Fibroblast of skin of left biceps (primary cell): ENCODE measurements at regions not wholly inside any gene's neighbourhood (a gene's known extent, or its start where the extent isn't known, plus 50 kb on each side); places are given as distances from the start of the nearest gene placed in this dataset.

Experiments
- DNase-seq, 2 experiments: peaks; one replicate each; pipeline ENCODE4 v3.0.0-alpha.2; 2013; ENCODE audit warnings: low read depth in 2 of 2

- DNase-seq: peak in 1 of 2 experiments; percentile 18
Measured at GRCh38 chr4:123026015-123026414, 103.6 kb upstream of the NUDT6 start.

- no peak for DNase-seq
Measured at GRCh38 chr4:123031664-123032063, 109.3 kb upstream of the NUDT6 start.

- peak in 1 of 2 experiments; percentile 45 for DNase-seq
Measured at GRCh38 chr4:123034023-123034422, 111.6 kb upstream of the NUDT6 start.

DNA sequence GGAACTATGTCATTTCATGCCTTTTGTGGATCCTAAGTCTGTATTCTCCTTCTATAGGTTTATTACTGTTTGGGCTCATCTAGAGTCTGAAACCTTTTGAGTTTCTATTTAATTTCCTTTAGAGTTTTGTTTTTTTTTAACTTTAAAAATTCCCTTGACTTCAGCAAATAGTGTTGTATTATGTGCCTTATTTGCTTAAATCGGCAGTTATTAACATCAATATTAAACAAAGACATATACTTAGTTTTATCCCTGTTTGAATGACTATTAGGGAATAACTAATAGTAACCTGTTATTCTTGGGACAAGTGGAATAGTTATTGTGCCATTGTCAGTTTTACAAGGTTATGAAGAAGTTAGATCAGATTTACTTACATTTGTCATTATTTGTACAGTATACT is 112.8 kb upstream of the NUDT6 start:
- DNase-seq: no peak

GRCh38 chr4:123037804-123038203 is 115.4 kb upstream of the NUDT6 start:
- no peak for DNase-seq

- no peak for DNase-seq
Measured at GRCh38 chr4:123042095-123042494, 119.7 kb upstream of the NUDT6 start.

- DNase-seq: no peak
Measured at GRCh38 chr4:123043013-123043412, 120.6 kb upstream of the NUDT6 start.

- no peak for DNase-seq
Measured at GRCh38 chr4:123043793-123044425, 121.5 kb upstream of the NUDT6 start.

DNA sequence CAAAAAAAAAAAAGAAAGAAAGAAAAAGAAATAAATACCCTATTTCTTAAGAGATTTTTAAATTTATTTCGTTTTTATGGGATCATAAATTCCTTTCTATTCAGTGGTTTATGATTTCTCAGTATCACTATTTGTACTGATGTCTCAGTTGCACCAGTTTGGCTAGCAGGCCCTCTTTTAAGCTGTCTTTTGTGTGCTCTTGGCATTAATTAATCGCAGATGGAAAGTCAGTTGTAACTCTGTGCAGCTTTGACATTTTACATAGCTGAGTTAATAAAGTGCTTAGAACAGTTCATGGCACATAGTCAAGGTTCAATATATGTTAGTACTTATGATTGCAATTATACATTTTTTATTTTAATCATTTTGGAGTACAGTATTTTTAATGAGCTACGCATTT is 123.7 kb upstream of the NUDT6 start:
- no peak for DNase-seq

DNA sequence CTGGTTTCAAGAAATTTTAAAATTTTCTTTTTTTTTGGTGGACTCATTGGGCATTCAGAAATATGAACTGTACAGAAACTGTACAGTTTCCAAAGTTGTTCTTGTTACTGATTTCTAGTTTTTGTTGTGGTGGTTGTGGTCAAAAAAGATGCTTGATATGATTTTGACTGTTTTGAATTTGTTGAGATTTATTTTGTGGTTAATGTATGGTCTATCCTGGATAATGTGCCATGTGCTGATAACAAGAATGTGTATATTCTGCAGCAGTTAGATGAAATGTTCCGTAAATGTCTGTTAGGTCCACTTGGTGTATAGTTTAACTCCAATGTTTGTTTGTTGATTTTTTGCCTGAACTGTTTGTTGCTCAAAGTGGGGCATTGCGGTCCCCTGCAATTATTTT is 127.6 kb upstream of the NUDT6 start:
- no peak for DNase-seq

- no peak for DNase-seq
Measured at GRCh38 chr4:123052007-123052406, 129.6 kb upstream of the NUDT6 start.

- no peak for DNase-seq
Measured at GRCh38 chr4:123055943-123056342, 133.5 kb upstream of the NUDT6 start.

- DNase-seq: no peak
Measured at GRCh38 chr4:123060039-123060770, 137.8 kb upstream of the NUDT6 start.

DNA sequence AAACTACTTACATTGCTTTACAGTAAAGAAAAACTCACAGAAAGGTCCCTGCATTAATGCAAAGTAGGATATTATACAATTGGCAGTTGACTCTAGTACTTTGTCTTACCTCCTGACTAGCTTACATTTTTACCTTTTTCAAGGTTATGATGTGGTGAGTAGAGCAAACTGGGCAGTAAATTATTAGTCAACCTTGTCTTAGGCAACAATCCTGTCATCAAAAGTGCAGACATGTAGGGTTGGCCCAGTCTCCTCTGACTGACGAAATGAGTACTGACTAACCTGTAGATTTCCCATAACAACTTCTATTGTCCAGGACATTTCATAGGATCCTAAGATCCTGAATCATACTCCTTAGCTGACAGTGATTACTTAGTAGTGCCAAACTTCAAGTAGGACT is 142.0 kb upstream of the NUDT6 start:
- no peak for DNase-seq

DNA sequence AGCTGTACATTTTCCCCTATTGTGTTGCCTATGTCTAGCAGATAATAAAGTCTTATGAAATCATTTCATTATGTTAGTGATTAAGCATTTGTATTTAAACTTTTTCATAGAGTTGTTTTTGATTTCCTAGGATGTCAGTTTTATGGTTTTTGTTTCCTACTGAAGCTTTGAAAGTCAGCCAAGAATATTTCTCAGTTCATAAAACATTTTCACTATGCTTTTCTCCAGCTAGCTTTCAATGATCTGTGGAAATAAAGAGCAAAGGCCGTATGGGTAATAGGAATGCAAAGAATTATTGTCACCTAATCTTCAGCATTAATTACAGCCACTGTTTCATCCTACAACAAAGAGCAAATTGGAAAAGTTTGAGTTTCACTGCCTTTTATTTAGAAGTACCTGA is 145.7 kb upstream of the NUDT6 start:
- peak; percentile 27 to 39 for DNase-seq

- DNase-seq: no peak
Measured at GRCh38 chr4:123072060-123072459, 149.7 kb upstream of the NUDT6 start.

GRCh38 chr4:123073650-123074049 is 151.3 kb upstream of the NUDT6 start:
- DNase-seq: no peak

GRCh38 chr4:123077330-123077729 is 154.9 kb upstream of the NUDT6 start:
- no peak for DNase-seq

DNA sequence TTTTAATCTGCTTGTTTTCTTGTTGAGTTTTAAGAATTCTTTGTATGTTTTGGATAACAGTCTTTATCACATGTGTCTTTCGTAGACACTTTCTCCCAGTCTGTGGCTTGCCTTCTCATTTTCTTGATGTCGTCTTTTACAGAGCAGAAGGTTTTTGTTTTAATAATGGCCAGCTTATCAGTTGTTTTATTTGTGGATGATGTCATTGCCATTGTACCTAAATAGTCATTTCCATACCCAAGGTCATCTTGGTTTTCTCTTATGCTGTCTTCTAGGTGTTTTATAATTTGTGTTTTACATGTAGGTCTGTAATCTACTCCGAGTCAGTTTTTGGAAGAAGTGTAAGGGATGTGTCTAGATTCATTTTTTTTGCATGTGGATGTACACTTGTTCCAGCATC is 159.6 kb upstream of the NUDT6 start:
- DNase-seq: no peak

DNA sequence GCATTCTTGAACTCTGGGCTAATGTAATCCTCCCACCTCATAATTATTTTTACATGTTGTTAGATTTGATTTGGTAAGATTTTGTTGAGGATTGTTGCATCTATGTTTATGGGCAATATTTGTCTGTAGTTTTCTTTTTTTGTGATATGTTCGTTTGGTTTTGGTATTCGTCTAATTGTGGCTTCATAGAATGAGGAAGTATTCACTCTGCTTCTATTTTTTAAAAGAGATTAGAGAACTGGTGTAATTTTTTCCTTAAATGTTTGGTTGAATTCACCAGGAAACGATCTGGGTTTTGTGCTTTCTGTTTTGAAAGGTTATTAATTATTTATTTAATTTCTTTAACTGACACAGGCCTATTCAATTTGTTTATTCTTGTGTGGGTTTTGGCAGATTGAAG is 161.2 kb upstream of the NUDT6 start:
- DNase-seq: no peak

GRCh38 chr4:123088501-123088900 is 166.1 kb upstream of the NUDT6 start:
- DNase-seq: no peak

DNA sequence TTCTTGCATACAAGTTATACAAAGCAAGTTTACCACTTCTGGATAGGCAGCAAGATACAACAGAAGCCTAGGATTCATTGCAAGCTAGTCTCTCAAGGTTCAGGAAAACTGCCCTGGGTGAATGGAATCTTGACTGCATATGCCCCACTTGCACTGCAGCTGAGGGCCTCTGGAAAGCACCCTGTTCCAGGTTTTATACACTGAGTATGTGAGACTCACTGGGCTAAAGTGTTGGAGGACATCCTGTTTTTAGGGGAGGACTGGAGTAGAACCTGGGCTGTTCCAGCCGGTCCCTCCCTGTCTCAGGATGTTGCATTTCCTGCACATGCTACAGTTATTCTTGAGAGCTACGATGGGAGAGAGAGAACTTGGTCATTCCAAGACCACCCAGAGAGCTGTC is 168.5 kb upstream of the NUDT6 start:
- DNase-seq: no peak

DNA sequence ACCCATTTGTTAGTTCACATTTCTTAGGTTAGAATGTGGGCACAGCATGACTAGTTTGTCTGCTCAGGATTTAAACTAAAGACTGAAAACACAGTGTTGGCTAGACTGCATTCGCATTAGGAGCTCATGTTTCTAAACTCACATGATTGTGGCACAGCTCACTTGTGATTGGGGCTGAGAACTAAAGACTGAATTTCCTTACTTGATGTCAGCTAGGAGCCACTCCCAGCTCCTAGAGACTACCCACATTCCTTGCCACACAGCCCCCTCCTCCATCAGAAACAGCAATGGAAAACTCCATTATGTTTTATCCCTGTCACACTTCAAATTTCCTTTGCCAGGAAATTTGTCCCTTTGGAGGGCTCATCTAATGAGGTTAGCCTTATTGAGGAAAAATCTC is 170.2 kb upstream of the NUDT6 start:
- DNase-seq: no peak

DNA sequence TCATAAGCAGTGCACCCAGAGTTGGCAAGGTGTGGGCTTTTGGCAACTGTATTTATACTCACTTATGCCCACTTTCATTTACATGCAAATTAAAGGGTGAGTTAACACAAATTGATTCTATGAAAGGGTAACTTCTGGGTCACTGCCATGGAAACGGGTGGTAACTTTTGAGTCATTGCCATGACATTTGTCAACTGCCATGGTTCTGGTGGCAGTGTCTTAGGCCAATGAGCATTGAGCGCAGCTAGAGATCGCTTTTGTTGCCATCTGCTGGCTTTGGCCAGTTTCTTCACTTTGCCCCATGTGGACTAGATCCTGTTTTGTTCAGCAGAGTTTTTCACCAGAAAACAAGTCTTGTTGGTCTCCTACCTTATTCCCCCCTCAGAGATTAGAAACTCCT is 170.8 kb upstream of the NUDT6 start:
- no peak for DNase-seq
